Testis (tissue), 2 donors: ENCODE measurements at regions not wholly inside any gene's neighbourhood (a gene's known extent, or its start where the extent isn't known, plus 50 kb on each side); places are given as distances from the start of the nearest gene placed in this dataset.

Source experiments
- DNase-seq: peaks from one replicate; pipeline ENCODE4 v3.0.0-alpha.2; 2019
- H3K27ac ChIP-seq, 2 donors: fragments of 200-600 bp; sonication (generic); one replicate each; pipeline ENCODE4 v1.5.1; 2019
- H3K27me3 ChIP-seq: fragments of 200-600 bp; sonication (generic); one replicate; pipeline ENCODE4 v1.5.1; 2019
- H3K36me3 ChIP-seq: fragments of 200-600 bp; sonication (generic); one replicate; pipeline ENCODE4 v1.5.1; 2017; ENCODE audit warnings: low read depth; ENCODE audit errors: missing control alignments
- H3K4me1 ChIP-seq: fragments of 200-600 bp; sonication (generic); one replicate; pipeline ENCODE4 v1.5.1; 2019
- H3K4me3 ChIP-seq, 2 donors: fragments of 200-600 bp; sonication (generic); one replicate each; pipeline ENCODE4 v1.5.1; 2017 to 2019
- H3K9me3 ChIP-seq: fragments of 200-600 bp; sonication (generic); one replicate; pipeline ENCODE4 v1.5.1; 2017
- POLR2A ChIP-seq: fragments of 450-650 bp; IDR thresholded peaks from one replicate; pipeline ENCODE4 v1.6.1; 2017; ENCODE audit warnings: antibody characterized with exemption, mild to moderate bottlenecking, moderate library complexity
- WGBS, 2 donors: methylation state at CpG; one replicate each; pipeline ENCODE4 v1.1.5; 2018; 5-methylcytosine and 5-hydroxymethylcytosine counted together
- intact Hi-C: fragments of 100-400 bp; cut with DNase I; formaldehyde crosslinking; loops from one replicate; pipeline ENCODE4 v1.15.1; 2023; ENCODE audit warnings: low total_unique reads
- TF ChIP-seq, protein P1 (sequence below), 3 experiments: fragments of 450-650 bp in 2 of 3; fragments of 200-600 bp in 1 of 3; sonication (generic) in 1 of 3; IDR thresholded peaks; one replicate each; pipeline ENCODE4 v1.5.1; 2016 to 2019; ENCODE audit warnings: antibody characterized with exemption in 3 of 3, mild to moderate bottlenecking in 2 of 3, moderate library complexity in 1 of 3

DNA sequence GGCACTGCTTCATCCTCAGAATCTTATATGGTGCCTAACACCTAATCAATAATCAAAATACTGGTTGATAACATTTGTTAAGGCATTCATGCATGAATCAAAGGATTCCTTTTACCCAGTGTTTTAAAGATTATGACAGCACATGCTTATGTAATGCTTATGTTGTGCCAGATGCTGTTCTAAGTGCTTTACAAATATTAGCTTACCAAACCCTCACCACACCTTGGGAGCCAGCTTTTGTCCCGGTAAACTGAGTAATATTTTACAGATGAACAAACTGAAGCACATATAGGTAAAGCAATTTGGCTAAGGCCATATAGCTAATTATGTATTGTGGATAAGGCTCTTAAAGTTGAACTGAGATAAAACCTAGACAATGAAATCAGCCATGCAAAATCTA lies 209.2 kb downstream of the ALX1 start:
- Histone ChIP-seq H3K27ac (no peak overlapping the region), H3K4me1 (no peaks in the 10 kb centered on the region), H3K9me3 (no peaks in the 10 kb centered on the region), H3K27me3 (no peaks in the 10 kb centered on the region), H3K4me3 (no peak overlapping the region), H3K36me3 (no peaks in the 10 kb centered on the region)
- TF ChIP-seq, protein P1, sequence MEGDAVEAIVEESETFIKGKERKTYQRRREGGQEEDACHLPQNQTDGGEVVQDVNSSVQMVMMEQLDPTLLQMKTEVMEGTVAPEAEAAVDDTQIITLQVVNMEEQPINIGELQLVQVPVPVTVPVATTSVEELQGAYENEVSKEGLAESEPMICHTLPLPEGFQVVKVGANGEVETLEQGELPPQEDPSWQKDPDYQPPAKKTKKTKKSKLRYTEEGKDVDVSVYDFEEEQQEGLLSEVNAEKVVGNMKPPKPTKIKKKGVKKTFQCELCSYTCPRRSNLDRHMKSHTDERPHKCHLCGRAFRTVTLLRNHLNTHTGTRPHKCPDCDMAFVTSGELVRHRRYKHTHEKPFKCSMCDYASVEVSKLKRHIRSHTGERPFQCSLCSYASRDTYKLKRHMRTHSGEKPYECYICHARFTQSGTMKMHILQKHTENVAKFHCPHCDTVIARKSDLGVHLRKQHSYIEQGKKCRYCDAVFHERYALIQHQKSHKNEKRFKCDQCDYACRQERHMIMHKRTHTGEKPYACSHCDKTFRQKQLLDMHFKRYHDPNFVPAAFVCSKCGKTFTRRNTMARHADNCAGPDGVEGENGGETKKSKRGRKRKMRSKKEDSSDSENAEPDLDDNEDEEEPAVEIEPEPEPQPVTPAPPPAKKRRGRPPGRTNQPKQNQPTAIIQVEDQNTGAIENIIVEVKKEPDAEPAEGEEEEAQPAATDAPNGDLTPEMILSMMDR (IDR thresholded peaks at IDR 0.05), result no peak
- no peak for TF ChIP-seq POLR2A
- WGBS, 2 donors, result 80 to 91% methylated on average over 1 of the region's 1 CpG
- intact Hi-C loops, result loop anchor here (10.0 kb wide), 1 partner anchor 376 kb away; no protein-coding TSS in a partner anchor
- DNase-seq, result no peak

DNA sequence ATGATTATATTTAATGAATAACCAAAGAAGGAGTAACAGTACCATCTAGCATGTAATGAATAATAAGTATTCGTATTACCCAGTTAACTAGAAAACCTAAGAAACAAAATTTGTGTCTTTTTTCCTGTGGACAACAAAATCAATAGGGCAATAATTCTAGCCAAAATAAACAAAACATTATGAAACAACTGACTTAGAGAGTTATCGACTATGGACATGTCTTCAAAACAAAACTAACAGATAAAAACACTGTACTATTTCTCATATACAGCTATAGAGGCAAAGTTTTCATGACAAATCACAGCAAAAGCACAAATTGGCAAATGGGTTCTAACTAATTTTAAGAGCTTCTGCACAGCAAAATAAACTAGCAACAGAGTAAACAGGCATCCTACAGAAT lies 224.1 kb downstream of the ALX1 start:
- WGBS, 2 donors, result 68 to 83% methylated on average over 2 of the region's 2 CpGs
- H3K27me3 ChIP-seq, result no peaks in the 10 kb centered on the region
- H3K4me1 ChIP-seq, result no peaks in the 10 kb centered on the region
- no peak overlapping the region for H3K27ac ChIP-seq
- no peak for TF ChIP-seq POLR2A
- TF ChIP-seq, protein P1 (IDR thresholded peaks at IDR 0.05), result no peak
- no peak for DNase-seq
- H3K9me3 ChIP-seq, result no peaks in the 10 kb centered on the region
- H3K36me3 ChIP-seq, result no peaks in the 10 kb centered on the region
- H3K4me3 ChIP-seq, result no peak overlapping the region
- intact Hi-C loops, result no loop called here

DNA sequence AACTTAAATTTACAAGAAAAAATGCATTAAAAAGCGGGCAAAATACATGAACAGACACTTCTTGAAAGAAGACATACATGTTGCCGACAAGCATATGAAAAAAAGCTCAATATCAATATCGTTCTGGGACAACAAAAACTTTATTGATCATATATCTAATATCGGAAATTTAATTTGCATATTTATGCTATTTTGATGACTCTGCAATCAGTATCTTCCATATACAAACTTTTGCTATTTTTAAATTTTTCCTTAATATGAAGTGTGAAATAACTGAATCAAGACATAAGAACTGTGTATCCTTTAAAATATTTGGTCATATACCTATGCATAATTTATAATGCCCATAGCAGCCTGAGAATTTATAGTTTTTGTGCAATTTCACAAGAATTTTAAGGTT lies 224.6 kb downstream of the ALX1 start:
- WGBS, 2 donors, result 89 to 91% methylated on average over 4 of the region's 4 CpGs
- no peak overlapping the region for H3K4me3 ChIP-seq
- H3K4me1 ChIP-seq, result no peaks in the 10 kb centered on the region
- TF ChIP-seq POLR2A, result no peak
- TF ChIP-seq, protein P1 (IDR thresholded peaks at IDR 0.05), result no peak
- intact Hi-C loops, result no loop called here
- H3K36me3 ChIP-seq, result no peaks in the 10 kb centered on the region
- DNase-seq, result no peak
- no peaks in the 10 kb centered on the region for H3K9me3 ChIP-seq
- H3K27ac ChIP-seq, result no peak overlapping the region
- H3K27me3 ChIP-seq, result no peaks in the 10 kb centered on the region

DNA sequence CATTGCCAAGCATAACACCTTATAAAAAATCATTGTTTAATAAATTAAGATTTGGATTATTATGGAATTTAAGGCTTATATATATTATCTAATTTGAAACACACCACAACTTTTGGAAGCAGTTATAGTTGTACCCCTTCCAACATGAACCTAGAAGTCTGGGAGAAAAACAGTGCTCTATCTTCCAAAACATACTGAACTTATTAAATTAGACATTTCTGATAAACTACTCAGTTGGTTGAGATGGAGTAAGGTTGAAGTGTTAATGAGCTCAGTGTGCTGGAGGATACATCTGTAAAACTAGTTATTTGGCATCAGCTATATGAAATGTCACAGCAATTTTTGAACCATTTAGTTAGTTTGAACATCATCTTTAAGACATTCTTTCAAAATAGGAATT lies 227.4 kb downstream of the ALX1 start:
- no peaks in the 10 kb centered on the region for H3K9me3 ChIP-seq
- H3K36me3 ChIP-seq, result no peaks in the 10 kb centered on the region
- DNase-seq, result no peak
- intact Hi-C loops, result no loop called here
- no peak overlapping the region for H3K27ac ChIP-seq
- no peaks in the 10 kb centered on the region for H3K27me3 ChIP-seq
- no peak for TF ChIP-seq POLR2A
- TF ChIP-seq, protein P1 (IDR thresholded peaks at IDR 0.05), result no peak
- no peaks in the 10 kb centered on the region for H3K4me1 ChIP-seq
- H3K4me3 ChIP-seq, result no peak overlapping the region

DNA sequence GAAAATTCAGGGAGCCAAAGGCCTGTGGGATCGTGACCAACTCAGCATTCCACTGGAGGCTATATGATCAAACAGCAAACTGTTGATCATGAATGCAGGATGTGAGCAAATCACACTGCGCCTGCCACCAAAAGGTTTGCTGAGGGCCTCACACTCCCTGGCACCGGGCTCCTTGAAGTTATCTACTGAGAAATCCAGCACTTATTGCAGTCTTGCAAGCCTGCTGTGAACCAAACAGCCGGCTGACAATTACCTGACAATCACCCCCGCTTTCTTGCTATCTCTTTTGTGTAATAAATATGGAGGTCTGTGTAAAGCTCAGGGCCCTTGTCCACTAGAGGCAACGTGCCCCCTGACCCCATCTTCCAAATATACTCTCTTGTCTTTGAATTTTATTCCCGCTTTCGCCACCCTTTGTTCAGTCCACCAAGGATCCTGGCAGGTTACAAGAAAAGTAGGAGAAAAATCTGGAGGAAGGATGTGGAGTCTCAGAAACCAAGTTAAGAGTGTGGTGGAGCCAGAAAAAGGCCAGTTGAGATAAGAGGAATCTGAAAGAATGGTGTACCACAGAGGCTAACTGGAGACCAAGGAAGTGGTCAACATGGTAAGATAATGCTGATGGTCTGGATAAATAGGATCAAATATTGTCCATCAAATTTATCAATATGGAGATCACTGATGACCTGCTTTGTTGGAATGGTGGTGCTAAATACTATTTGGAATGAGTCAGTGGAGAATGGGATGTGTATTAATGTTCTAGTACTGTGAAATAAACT lies 229.2 kb downstream of the ALX1 start:
- Histone ChIP-seq H3K9me3 (no peaks in the 10 kb centered on the region), H3K36me3 (no peaks in the 10 kb centered on the region), H3K4me3 (no peak overlapping the region), H3K27ac (no peak overlapping the region), H3K27me3 (no peaks in the 10 kb centered on the region), H3K4me1 (no peaks in the 10 kb centered on the region)
- 63 to 65% methylated on average over 8 of the region's 8 CpGs for WGBS, 2 donors
- no peak for DNase-seq
- TF ChIP-seq, protein P1 (IDR thresholded peaks at IDR 0.05), result no peak
- intact Hi-C loops, result no loop called here
